HL-60 (cell line): ENCODE measurements at regions not wholly inside any gene's neighbourhood (a gene's known extent, or its start where the extent isn't known, plus 50 kb on each side); places are given as distances from the start of the nearest gene placed in this dataset.
"Not testable (repeated sequence)": the region's sequence is repeated elsewhere in the genome, so short reads cannot be mapped to it uniquely, and the experiment has no call there.

Experiments used
- DNase-seq, 2 experiments: peaks; one replicate each; pipeline ENCODE4 v3.0.0-alpha.2; 2010 to 2020; ENCODE audit warnings: low read depth in 1 of 2, low spot score in 1 of 2
- H3K27ac ChIP-seq: fragments of 250-450 bp; sonication (Bioruptor Pico); replicated peaks from 2 replicates; pipeline ENCODE4 v1.5.1; 2020; ENCODE audit warnings: mild to moderate bottlenecking, moderate library complexity
- H3K27me3 ChIP-seq: fragments of 250-450 bp; sonication (Bioruptor Pico); 2 replicates; pipeline ENCODE4 v1.5.1; 2021; ENCODE audit warnings: mild to moderate bottlenecking, moderate library complexity; ENCODE audit not compliant: insufficient read depth, poor library complexity, severe bottlenecking
- H3K4me3 ChIP-seq: replicated peaks from 2 replicates; pipeline ENCODE4 v1.5.1; 2011; ENCODE audit warnings: mild to moderate bottlenecking, control low read depth, low read length; ENCODE audit not compliant: insufficient read depth
- CTCF ChIP-seq: IDR thresholded peaks from one replicate; pipeline ENCODE4 v1.5.1; 2011; ENCODE audit warnings: low read length, control low read depth, inconsistent platforms; ENCODE audit not compliant: insufficient read depth
- GABPA ChIP-seq: IDR thresholded peaks from 2 replicates; pipeline ENCODE4 v1.6.1; 2012; ENCODE audit warnings: low read depth
- POLR2AphosphoS5 ChIP-seq: IDR thresholded peaks from 2 replicates; pipeline ENCODE4 v1.6.1; 2012; ENCODE audit warnings: low read depth
- REST ChIP-seq: IDR thresholded peaks from 2 replicates; pipeline ENCODE4 v1.6.1; 2012; ENCODE audit warnings: low read depth; ENCODE audit not compliant: insufficient replicate concordance
- SPI1 ChIP-seq: IDR thresholded peaks from 2 replicates; pipeline ENCODE4 v1.6.1; 2012; ENCODE audit warnings: low read depth, mild to moderate bottlenecking, borderline replicate concordance

- no peak overlapping the region for H3K27ac ChIP-seq
- H3K4me3 ChIP-seq = no peak overlapping the region
- H3K27me3 ChIP-seq = no peaks in the 10 kb centered on the region
- no peak for TF ChIP-seq CTCF
- TF ChIP-seq REST = no peak
- TF ChIP-seq GABPA = no peak
- no peak for TF ChIP-seq SPI1
- TF ChIP-seq POLR2AphosphoS5 = no peak
- no peak for DNase-seq
Observed at GRCh38 chrX:18098763-18099162, 121.9 kb downstream of the BEND2 start.

- H3K27ac ChIP-seq = no peak overlapping the region
- no peak for DNase-seq
- H3K4me3 ChIP-seq = no peak overlapping the region
- TF ChIP-seq POLR2AphosphoS5 (no peak), REST (no peak), SPI1 (no peak), CTCF (no peak), GABPA (no peak)
- no peaks in the 10 kb centered on the region for H3K27me3 ChIP-seq
Observed at GRCh38 chrX:18076434-18076833, 144.3 kb downstream of the BEND2 start.

- DNase-seq = no peak
- H3K27ac ChIP-seq = no peak overlapping the region
- H3K4me3 ChIP-seq = no peak overlapping the region
- TF ChIP-seq GABPA (no peak), CTCF (no peak), POLR2AphosphoS5 (no peak), REST (no peak), SPI1 (no peak)
- no peaks in the 10 kb centered on the region for H3K27me3 ChIP-seq
Observed at GRCh38 chrX:18075603-18076002, 145.1 kb downstream of the BEND2 start.

- not testable (repeated sequence) for H3K27ac ChIP-seq, DNase-seq, H3K4me3 ChIP-seq, H3K27me3 ChIP-seq
Observed at GRCh38 chrX:18068045-18068444, 152.6 kb downstream of the BEND2 start.
